ENCODE measurements at regions not wholly inside any gene's neighbourhood (a gene's known extent, or its start where the extent isn't known, plus 50 kb on each side); places are given as distances from the start of the nearest gene placed in this dataset.
"Not testable (repeated sequence)": the region's sequence is repeated elsewhere in the genome, so short reads cannot be mapped to it uniquely, and the experiment has no call there.

DNA sequence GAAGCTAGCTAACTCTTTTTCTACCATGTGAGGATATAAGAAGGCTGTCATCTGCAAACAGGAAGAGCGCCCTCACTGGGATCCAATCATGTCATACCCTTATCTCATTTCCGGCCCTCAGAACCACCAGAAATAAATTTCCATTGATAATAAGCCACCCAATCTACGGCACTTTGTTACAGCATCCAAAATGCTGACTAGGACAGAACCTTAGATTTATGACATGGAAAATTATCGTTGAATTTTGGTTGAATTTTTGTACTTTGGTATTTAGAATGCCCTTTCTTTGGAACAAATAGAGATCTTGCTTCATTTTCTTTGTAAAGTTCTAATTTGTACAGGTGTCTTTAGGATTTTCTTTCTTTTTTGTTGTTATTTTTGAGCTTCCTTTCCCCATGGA, 53.3 kb upstream of the CYLC2 start:
- Histone ChIP-seq H2AFZ (ENCODE audit: low read depth, low read length) (no peak overlapping the region), H3K9ac (ENCODE audit: low read length) (no peak overlapping the region), H3K14ac (ENCODE audit: low read length in 2 of 2) (no peak overlapping the region), H3K27me3 (ENCODE audit: control insufficient read depth in 1 of 2, insufficient read depth in 1 of 2, low read length in 2 of 2) (no peaks in the 10 kb centered on the region), H3K4me1 (ENCODE audit: control insufficient read depth, insufficient read depth, low read depth, low read length) (no peaks in the 10 kb centered on the region), H4K8ac (ENCODE audit: low read length) (no peak overlapping the region), H2BK120ac (ENCODE audit: low read depth, low read length) (no peak overlapping the region), H3K4ac (ENCODE audit: low read depth in 1 of 2, low read length in 2 of 2) (no peak overlapping the region), H3K4me2 (ENCODE audit: low read length, poor library complexity, severe bottlenecking) (no peak overlapping the region), H3K9me3 (ENCODE audit: control insufficient read depth, low read length) (peaks cover 19% of the 10 kb centered on the region), H3K23ac (ENCODE audit: low read length in 2 of 2) (no peak overlapping the region), H3K36me3 (ENCODE audit: control insufficient read depth in 1 of 2, insufficient read depth in 2 of 2, low read depth in 1 of 2, low read length in 2 of 2) (no peaks in the 10 kb centered on the region), H2AK5ac (ENCODE audit: low read length, severe bottlenecking) (no peak overlapping the region), H2BK15ac (ENCODE audit: low read depth, poor library complexity, severe bottlenecking) (no peak overlapping the region), H3K79me1 (replicated peaks; ENCODE audit: low read length, poor library complexity, severe bottlenecking) (no peaks in the 10 kb centered on the region), H3K27ac (ENCODE audit: low read length, poor library complexity, severe bottlenecking) (no peak overlapping the region), H3K4me3 (ENCODE audit: insufficient read depth in 1 of 2, low read depth in 1 of 2, low read length in 2 of 2) (no peak overlapping the region), H2BK12ac (ENCODE audit: low read length in 2 of 2) (no peak overlapping the region), H3K18ac (ENCODE audit: low read depth in 1 of 2, low read length in 2 of 2) (no peak overlapping the region), H2BK5ac (ENCODE audit: low read depth, low read length, poor library complexity, severe bottlenecking) (no peak overlapping the region), H4K91ac (ENCODE audit: low read length) (no peak overlapping the region)
- DNase-seq = no peak
- 60% methylated on average over 4 of the region's 4 CpGs for WGBS

DNA sequence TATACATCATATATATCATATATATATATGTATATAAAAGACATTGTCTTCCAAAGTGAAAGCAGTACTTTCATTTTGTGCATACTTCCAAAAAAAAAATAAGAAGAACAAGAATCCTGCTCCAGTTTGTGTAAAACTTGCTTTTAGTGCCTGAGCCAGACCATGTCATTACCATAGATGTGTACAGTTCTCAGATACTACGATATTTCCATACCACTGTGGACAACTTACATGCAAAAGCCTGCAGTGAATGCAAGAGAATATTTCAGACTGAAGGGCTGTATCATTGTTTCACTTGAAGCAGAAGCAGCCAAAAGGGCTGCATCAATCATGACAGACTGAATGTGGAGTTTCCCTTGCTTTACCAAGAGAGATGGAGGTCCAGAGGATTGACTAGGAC, 72.6 kb upstream of the CYLC2 start:
- H2AK5ac ChIP-seq (ENCODE audit: low read length, severe bottlenecking) = no peak overlapping the region
- no peaks in the 10 kb centered on the region for H3K27me3 ChIP-seq (ENCODE audit: control insufficient read depth in 1 of 2, insufficient read depth in 1 of 2, low read length in 2 of 2)
- H3K4me2 ChIP-seq (ENCODE audit: low read length, poor library complexity, severe bottlenecking) = no peak overlapping the region
- no peak overlapping the region for H3K4me3 ChIP-seq (ENCODE audit: insufficient read depth in 1 of 2, low read depth in 1 of 2, low read length in 2 of 2)
- H3K79me1 ChIP-seq (replicated peaks; ENCODE audit: low read length, poor library complexity, severe bottlenecking) = no peaks in the 10 kb centered on the region
- H2BK12ac ChIP-seq (ENCODE audit: low read length in 2 of 2) = no peak overlapping the region
- no peak overlapping the region for H3K27ac ChIP-seq (ENCODE audit: low read length, poor library complexity, severe bottlenecking)
- no peak overlapping the region for H4K91ac ChIP-seq (ENCODE audit: low read length)
- 67% methylated on average over 1 of the region's 1 CpG for WGBS
- H2BK5ac ChIP-seq (ENCODE audit: low read depth, low read length, poor library complexity, severe bottlenecking) = no peak overlapping the region
- H3K14ac ChIP-seq (ENCODE audit: low read length in 2 of 2) = no peak overlapping the region
- H2BK15ac ChIP-seq (ENCODE audit: low read depth, poor library complexity, severe bottlenecking) = no peak overlapping the region
- no peak overlapping the region for H4K8ac ChIP-seq (ENCODE audit: low read length)
- H3K4ac ChIP-seq (ENCODE audit: low read depth in 1 of 2, low read length in 2 of 2) = no peak overlapping the region
- H3K23ac ChIP-seq (ENCODE audit: low read length in 2 of 2) = no peak overlapping the region
- H3K36me3 ChIP-seq (ENCODE audit: control insufficient read depth in 1 of 2, insufficient read depth in 2 of 2, low read depth in 1 of 2, low read length in 2 of 2) = no peaks in the 10 kb centered on the region
- DNase-seq = no peak
- no peak overlapping the region for H3K9ac ChIP-seq (ENCODE audit: low read length)
- H3K18ac ChIP-seq (ENCODE audit: low read depth in 1 of 2, low read length in 2 of 2) = no peak overlapping the region
- peaks cover 8% of the 10 kb centered on the region for H3K9me3 ChIP-seq (ENCODE audit: control insufficient read depth, low read length)
- no peak overlapping the region for H2AFZ ChIP-seq (ENCODE audit: low read depth, low read length)
- H3K4me1 ChIP-seq (ENCODE audit: control insufficient read depth, insufficient read depth, low read depth, low read length) = no peaks in the 10 kb centered on the region
- no peak overlapping the region for H2BK120ac ChIP-seq (ENCODE audit: low read depth, low read length)

DNA sequence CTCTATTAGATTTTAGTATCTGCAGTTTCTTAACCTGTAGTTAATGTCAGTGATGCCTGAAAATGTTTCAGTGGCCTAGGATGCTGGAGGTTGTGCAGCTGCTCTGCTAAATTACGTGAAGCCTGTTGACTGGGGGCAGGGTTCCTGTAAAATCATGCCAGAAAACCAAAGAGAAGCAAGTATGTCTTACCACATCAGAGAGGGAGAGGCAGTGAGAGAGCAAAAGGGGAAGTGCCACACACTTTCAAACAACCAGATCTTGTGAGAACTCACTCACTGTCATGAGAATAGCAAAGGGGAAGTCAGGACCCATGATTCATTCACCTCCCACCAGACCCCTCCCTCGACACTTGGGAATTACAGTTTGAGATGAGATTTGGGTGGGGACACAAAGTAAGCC, 83.9 kb upstream of the CYLC2 start:
- H3K4me2 ChIP-seq (ENCODE audit: low read length, poor library complexity, severe bottlenecking) = no peak overlapping the region
- no peak overlapping the region for H3K9ac ChIP-seq (ENCODE audit: low read length)
- H2BK15ac ChIP-seq (ENCODE audit: low read depth, poor library complexity, severe bottlenecking) = no peak overlapping the region
- no peak overlapping the region for H2AFZ ChIP-seq (ENCODE audit: low read depth, low read length)
- no peak overlapping the region for H3K27ac ChIP-seq (ENCODE audit: low read length, poor library complexity, severe bottlenecking)
- H2BK120ac ChIP-seq (ENCODE audit: low read depth, low read length) = no peak overlapping the region
- DNase-seq = no peak
- no peak overlapping the region for H2BK12ac ChIP-seq (ENCODE audit: low read length in 2 of 2)
- no peak overlapping the region for H3K14ac ChIP-seq (ENCODE audit: low read length in 2 of 2)
- WGBS = 0% methylated on average over 1 of the region's 2 CpGs
- no peak overlapping the region for H4K91ac ChIP-seq (ENCODE audit: low read length)
- peaks cover 6% of the 10 kb centered on the region for H3K9me3 ChIP-seq (ENCODE audit: control insufficient read depth, low read length)
- H3K4me1 ChIP-seq (ENCODE audit: control insufficient read depth, insufficient read depth, low read depth, low read length) = no peaks in the 10 kb centered on the region
- no peaks in the 10 kb centered on the region for H3K36me3 ChIP-seq (ENCODE audit: control insufficient read depth in 1 of 2, insufficient read depth in 2 of 2, low read depth in 1 of 2, low read length in 2 of 2)
- H3K4ac ChIP-seq (ENCODE audit: low read depth in 1 of 2, low read length in 2 of 2) = no peak overlapping the region
- H2BK5ac ChIP-seq (ENCODE audit: low read depth, low read length, poor library complexity, severe bottlenecking) = no peak overlapping the region
- no peaks in the 10 kb centered on the region for H3K79me1 ChIP-seq (replicated peaks; ENCODE audit: low read length, poor library complexity, severe bottlenecking)
- H3K18ac ChIP-seq (ENCODE audit: low read depth in 1 of 2, low read length in 2 of 2) = no peak overlapping the region
- no peak overlapping the region for H2AK5ac ChIP-seq (ENCODE audit: low read length, severe bottlenecking)
- H3K4me3 ChIP-seq (ENCODE audit: insufficient read depth in 1 of 2, low read depth in 1 of 2, low read length in 2 of 2) = no peak overlapping the region
- no peak overlapping the region for H3K23ac ChIP-seq (ENCODE audit: low read length in 2 of 2)
- no peaks in the 10 kb centered on the region for H3K27me3 ChIP-seq (ENCODE audit: control insufficient read depth in 1 of 2, insufficient read depth in 1 of 2, low read length in 2 of 2)
- H4K8ac ChIP-seq (ENCODE audit: low read length) = no peak overlapping the region

DNA sequence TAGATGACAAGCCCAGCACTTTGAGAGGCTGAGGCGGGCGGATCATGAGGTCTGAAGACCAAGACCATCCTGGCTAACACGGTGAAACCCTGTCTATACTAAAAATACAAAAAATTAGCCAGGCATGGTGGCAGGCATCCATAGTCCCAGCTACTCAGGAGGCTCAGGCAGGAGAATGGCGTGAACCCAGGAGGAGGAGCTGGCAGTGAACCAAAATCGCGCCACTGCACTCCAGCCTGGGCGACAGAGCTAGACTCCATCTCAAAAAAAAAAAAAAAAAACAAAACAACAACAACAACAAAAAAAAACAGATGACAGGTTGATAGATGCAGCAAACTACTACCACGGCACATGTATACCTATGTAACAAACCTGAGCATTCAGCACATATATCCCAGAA, 89.3 kb upstream of the CYLC2 start:
- H3K4me1 ChIP-seq (ENCODE audit: control insufficient read depth, insufficient read depth, low read depth, low read length); H3K36me3 ChIP-seq (ENCODE audit: control insufficient read depth in 1 of 2, insufficient read depth in 2 of 2, low read depth in 1 of 2, low read length in 2 of 2); H3K18ac ChIP-seq (ENCODE audit: low read depth in 1 of 2, low read length in 2 of 2); H3K79me1 ChIP-seq (replicated peaks; ENCODE audit: low read length, poor library complexity, severe bottlenecking); H2AK5ac ChIP-seq (ENCODE audit: low read length, severe bottlenecking); H4K8ac ChIP-seq (ENCODE audit: low read length); H3K14ac ChIP-seq (ENCODE audit: low read length in 2 of 2); H2BK12ac ChIP-seq (ENCODE audit: low read length in 2 of 2); H2BK5ac ChIP-seq (ENCODE audit: low read depth, low read length, poor library complexity, severe bottlenecking); H4K91ac ChIP-seq (ENCODE audit: low read length); DNase-seq; H3K4me3 ChIP-seq (ENCODE audit: insufficient read depth in 1 of 2, low read depth in 1 of 2, low read length in 2 of 2); H3K27me3 ChIP-seq (ENCODE audit: control insufficient read depth in 1 of 2, insufficient read depth in 1 of 2, low read length in 2 of 2); H2AFZ ChIP-seq (ENCODE audit: low read depth, low read length); H3K4ac ChIP-seq (ENCODE audit: low read depth in 1 of 2, low read length in 2 of 2); H2BK15ac ChIP-seq (ENCODE audit: low read depth, poor library complexity, severe bottlenecking); H3K27ac ChIP-seq (ENCODE audit: low read length, poor library complexity, severe bottlenecking); H3K4me2 ChIP-seq (ENCODE audit: low read length, poor library complexity, severe bottlenecking); H3K23ac ChIP-seq (ENCODE audit: low read length in 2 of 2); H3K9ac ChIP-seq (ENCODE audit: low read length); H2BK120ac ChIP-seq (ENCODE audit: low read depth, low read length): not testable (repeated sequence)
- 89% methylated on average over 8 of the region's 8 CpGs for WGBS
- peaks cover 13% of the 10 kb centered on the region for H3K9me3 ChIP-seq (ENCODE audit: control insufficient read depth, low read length)
